WI38 (cell line): ENCODE measurements at regions not wholly inside any gene's neighbourhood (a gene's known extent, or its start where the extent isn't known, plus 50 kb on each side); places are given as distances from the start of the nearest gene placed in this dataset.

Experiments
- H3K4me3 ChIP-seq: 2 replicates; pipeline ENCODE4 v1.5.1; 2011; ENCODE audit warnings: low read depth, mild to moderate bottlenecking, control low read depth, low read length
- CTCF ChIP-seq: IDR thresholded peaks from 2 replicates; pipeline ENCODE4 v1.5.1; 2012; ENCODE audit warnings: low read depth, mild to moderate bottlenecking, control low read depth, low read length

GRCh38 chr21:32135401-32136363 lies 143.2 kb downstream of the MIS18A start:
- H3K4me3 ChIP-seq, result no peak overlapping the region
- TF ChIP-seq CTCF, result no peak

- no peak overlapping the region for H3K4me3 ChIP-seq
- no peak for TF ChIP-seq CTCF
These were observed 144.3 kb downstream of the MIS18A start for GRCh38 chr21:32134441-32135130.

GRCh38 chr21:32132881-32133280 lies 146.0 kb downstream of the MIS18A start:
- TF ChIP-seq CTCF, result no peak
- no peak overlapping the region for H3K4me3 ChIP-seq

- H3K4me3 ChIP-seq, result no peak overlapping the region
- no peak for TF ChIP-seq CTCF
These were observed 146.4 kb downstream of the MIS18A start for GRCh38 chr21:32132409-32132808.

GRCh38 chr21:32131960-32132359 lies 146.9 kb downstream of the MIS18A start:
- no peak overlapping the region for H3K4me3 ChIP-seq
- TF ChIP-seq CTCF, result no peak

GRCh38 chr21:32131164-32131563 lies 147.7 kb downstream of the MIS18A start:
- TF ChIP-seq CTCF, result no peak
- no peak overlapping the region for H3K4me3 ChIP-seq
